ENCODE measurements at regions not wholly inside any gene's neighbourhood (a gene's known extent, or its start where the extent isn't known, plus 50 kb on each side); places are given as distances from the start of the nearest gene placed in this dataset.

GRCh38 chr2:155035308-155035707, 336.8 kb downstream of the KCNJ3 start:
- TF ChIP-seq EZH2phosphoT487 (IDR thresholded peaks at IDR 0.05; ENCODE audit: borderline replicate concordance, low read length) = no peak
- TF ChIP-seq EZH2 (IDR thresholded peaks at IDR 0.05; ENCODE audit: low read length, unreplicated experiment) = no peak
- TF ChIP-seq CTCF (conservative IDR thresholded peaks at IDR 0.05; ENCODE audit: low read depth, low read length) = no peak

GRCh38 chr2:155033652-155034051, 335.2 kb downstream of the KCNJ3 start:
- ChIA-PET CTCF (no interaction called here), POLR2A (ENCODE audit: unreplicated experiment) (no interaction called here)
- DNase-seq = no peak
- Histone ChIP-seq H3K4me3 (ENCODE audit: low read length) (no peak overlapping the region), H3K36me3 (ENCODE audit: low read depth, low read length) (no peaks in the 10 kb centered on the region), H3K27ac (ENCODE audit: low read length) (no peak overlapping the region), H3K4me1 (ENCODE audit: insufficient read depth, low read length) (no peaks in the 10 kb centered on the region), H3K9me3 (ENCODE audit: low read length) (0 out of 2 replicates have a peak, but pooled peaks cover 6% of the 10 kb centered on the region), H3K27me3 (ENCODE audit: low read length) (no peaks in the 10 kb centered on the region), H2AFZ (ENCODE audit: low read length) (no peak overlapping the region), H3K4me2 (ENCODE audit: low read length) (no peak overlapping the region), H3F3A (ENCODE audit: low read length, unreplicated experiment) (no peaks in the 10 kb centered on the region), H4K20me1 (ENCODE audit: low read length) (no peaks in the 10 kb centered on the region), H3K9me2 (replicated peaks; ENCODE audit: low read length) (no peaks in the 10 kb centered on the region), H3K79me2 (ENCODE audit: low read length) (no peaks in the 10 kb centered on the region), H3K9ac (ENCODE audit: low read length) (no peak overlapping the region)
- no TSS peak for BruUV-seq (replicated peaks)
- no peak for TF ChIP-seq EZH2phosphoT487 (IDR thresholded peaks at IDR 0.05; ENCODE audit: borderline replicate concordance, low read length)
- TF ChIP-seq CTCF (conservative IDR thresholded peaks at IDR 0.05; ENCODE audit: low read depth, low read length) = no peak
- no peak for TF ChIP-seq EZH2 (IDR thresholded peaks at IDR 0.05; ENCODE audit: low read length, unreplicated experiment)
- no peak for ATAC-seq
- intact Hi-C loops (cut with micrococcal nuclease) = no loop called here

More at GRCh38 chr2:155035308-155035707, 336.8 kb downstream of the KCNJ3 start:
- H3K27me3 ChIP-seq (ENCODE audit: low read length) = no peaks in the 10 kb centered on the region
- H2AFZ ChIP-seq (ENCODE audit: low read length) = no peak overlapping the region
- no peak overlapping the region for H3K4me2 ChIP-seq (ENCODE audit: low read length)
- DNase-seq (no peak), ATAC-seq (no peak)
- H3K27ac ChIP-seq (ENCODE audit: low read length) = no peak overlapping the region
- H3K79me2 ChIP-seq (ENCODE audit: low read length) = no peaks in the 10 kb centered on the region
- no peak overlapping the region for H3K4me3 ChIP-seq (ENCODE audit: low read length)
- no peaks in the 10 kb centered on the region for H3K9me3 ChIP-seq (ENCODE audit: low read length)
- BruUV-seq (replicated peaks) = no TSS peak
- H4K20me1 ChIP-seq (ENCODE audit: low read length) = no peaks in the 10 kb centered on the region
- ChIA-PET POLR2A (ENCODE audit: unreplicated experiment) (no interaction called here), CTCF (no interaction called here)
- no peaks in the 10 kb centered on the region for H3K4me1 ChIP-seq (ENCODE audit: insufficient read depth, low read length)
- no peaks in the 10 kb centered on the region for H3K9me2 ChIP-seq (replicated peaks; ENCODE audit: low read length)
- no peak overlapping the region for H3K9ac ChIP-seq (ENCODE audit: low read length)
- H3F3A ChIP-seq (ENCODE audit: low read length, unreplicated experiment) = no peaks in the 10 kb centered on the region
- no peaks in the 10 kb centered on the region for H3K36me3 ChIP-seq (ENCODE audit: low read depth, low read length)
- intact Hi-C loops (cut with micrococcal nuclease) = no loop called here

GRCh38 chr2:155030296-155030695, 331.8 kb downstream of the KCNJ3 start:
- no TSS peak for BruUV-seq (replicated peaks)
- H3F3A ChIP-seq (ENCODE audit: low read length, unreplicated experiment) = no peaks in the 10 kb centered on the region
- intact Hi-C loops (cut with micrococcal nuclease) = no loop called here
- H2AFZ ChIP-seq (ENCODE audit: low read length) = no peak overlapping the region
- H3K27me3 ChIP-seq (ENCODE audit: low read length) = no peaks in the 10 kb centered on the region
- no peak for ATAC-seq
- ChIA-PET CTCF (no interaction called here), POLR2A (ENCODE audit: unreplicated experiment) (no interaction called here)
- H3K36me3 ChIP-seq (ENCODE audit: low read depth, low read length) = no peaks in the 10 kb centered on the region
- H3K4me3 ChIP-seq (ENCODE audit: low read length) = no peak overlapping the region
- H3K9ac ChIP-seq (ENCODE audit: low read length) = no peak overlapping the region
- no peaks in the 10 kb centered on the region for H3K4me1 ChIP-seq (ENCODE audit: insufficient read depth, low read length)
- no peaks in the 10 kb centered on the region for H4K20me1 ChIP-seq (ENCODE audit: low read length)
- no peak overlapping the region for H3K27ac ChIP-seq (ENCODE audit: low read length)
- DNase-seq = no peak
- H3K79me2 ChIP-seq (ENCODE audit: low read length) = no peaks in the 10 kb centered on the region
- H3K9me2 ChIP-seq (replicated peaks; ENCODE audit: low read length) = no peaks in the 10 kb centered on the region
- H3K4me2 ChIP-seq (ENCODE audit: low read length) = no peak overlapping the region
- 0 out of 2 replicates have a peak, but pooled peaks cover 6% of the 10 kb centered on the region for H3K9me3 ChIP-seq (ENCODE audit: low read length)
- TF ChIP-seq EZH2 (IDR thresholded peaks at IDR 0.05; ENCODE audit: low read length, unreplicated experiment) (no peak), CTCF (conservative IDR thresholded peaks at IDR 0.05; ENCODE audit: low read depth, low read length) (no peak), EZH2phosphoT487 (IDR thresholded peaks at IDR 0.05; ENCODE audit: borderline replicate concordance, low read length) (no peak)
